ENCODE measurements at regions not wholly inside any gene's neighbourhood (a gene's known extent, or its start where the extent isn't known, plus 50 kb on each side); places are given as distances from the start of the nearest gene placed in this dataset.

- Mint-ChIP-seq H3K4me3 (no peak overlapping the region), H3K36me3 (no peaks in the 10 kb centered on the region)
- no peak for DNase-seq
These were observed 64.4 kb upstream of the BARHL2 start for GRCh38 chr1:90781534-90781933.

GRCh38 chr1:90780981-90781380 lies 63.9 kb upstream of the BARHL2 start:
- no peaks in the 10 kb centered on the region for H3K4me1 Mint-ChIP-seq
- H3K36me3 Mint-ChIP-seq: no peaks in the 10 kb centered on the region
- CTCF ChIA-PET: interaction anchor here (0.6 kb wide), 1 partner anchor 901 kb away, joined by 4 read pairs; no protein-coding TSS in a partner anchor
- H3K27me3 Mint-ChIP-seq: peaks cover 8% of the 10 kb centered on the region
- no peaks in the 10 kb centered on the region for H3K9me3 Mint-ChIP-seq
- no peak overlapping the region for H3K4me3 Mint-ChIP-seq
- DNase-seq: no peak
- no peak overlapping the region for H3K27ac Mint-ChIP-seq

More at GRCh38 chr1:90781534-90781933, 64.4 kb upstream of the BARHL2 start:
- Mint-ChIP-seq H3K27me3 (peaks cover 8% of the 10 kb centered on the region), H3K27ac (no peak overlapping the region), H3K4me1 (no peaks in the 10 kb centered on the region), H3K9me3 (no peaks in the 10 kb centered on the region)
- CTCF ChIA-PET: no interaction called here

GRCh38 chr1:90779573-90779972 lies 62.5 kb upstream of the BARHL2 start:
- no peak for DNase-seq
- Mint-ChIP-seq H3K9me3 (no peaks in the 10 kb centered on the region), H3K4me3 (no peak overlapping the region), H3K4me1 (no peaks in the 10 kb centered on the region), H3K27me3 (peaks cover 8% of the 10 kb centered on the region), H3K36me3 (no peaks in the 10 kb centered on the region), H3K27ac (no peak overlapping the region)
- CTCF ChIA-PET: no interaction called here

- no peak overlapping the region for H3K27ac Mint-ChIP-seq
- H3K4me1 Mint-ChIP-seq: no peaks in the 10 kb centered on the region
- CTCF ChIA-PET: interaction anchor here (0.6 kb wide), 1 partner anchor 75 kb away, joined by 3 read pairs; no protein-coding TSS in a partner anchor
- no peak overlapping the region for H3K4me3 Mint-ChIP-seq
- H3K36me3 Mint-ChIP-seq: no peaks in the 10 kb centered on the region
- H3K27me3 Mint-ChIP-seq: peaks cover 8% of the 10 kb centered on the region
- no peaks in the 10 kb centered on the region for H3K9me3 Mint-ChIP-seq
- DNase-seq: no peak
These were observed 61.4 kb upstream of the BARHL2 start for GRCh38 chr1:90778486-90778885.

- Mint-ChIP-seq H3K9me3 (no peaks in the 10 kb centered on the region), H3K27ac (no peak overlapping the region), H3K4me3 (no peak overlapping the region), H3K27me3 (no peaks in the 10 kb centered on the region), H3K36me3 (no peaks in the 10 kb centered on the region), H3K4me1 (no peaks in the 10 kb centered on the region)
- CTCF ChIA-PET: no interaction called here
- DNase-seq: no peak
These were observed 56.7 kb upstream of the BARHL2 start for GRCh38 chr1:90773812-90774211.

GRCh38 chr1:90768826-90769225 lies 51.7 kb upstream of the BARHL2 start:
- no peaks in the 10 kb centered on the region for H3K36me3 Mint-ChIP-seq
- no peaks in the 10 kb centered on the region for H3K4me1 Mint-ChIP-seq
- no peak for DNase-seq
- H3K27me3 Mint-ChIP-seq: no peaks in the 10 kb centered on the region
- no peak overlapping the region for H3K27ac Mint-ChIP-seq
- H3K9me3 Mint-ChIP-seq: no peaks in the 10 kb centered on the region
- CTCF ChIA-PET: no interaction called here
- H3K4me3 Mint-ChIP-seq: no peak overlapping the region

- Mint-ChIP-seq H3K36me3 (no peaks in the 10 kb centered on the region), H3K9me3 (no peaks in the 10 kb centered on the region), H3K4me3 (no peak overlapping the region), H3K27ac (no peak overlapping the region), H3K27me3 (no peaks in the 10 kb centered on the region), H3K4me1 (no peaks in the 10 kb centered on the region)
- no peak for DNase-seq
- CTCF ChIA-PET: no interaction called here
These were observed 51.0 kb upstream of the BARHL2 start for GRCh38 chr1:90768098-90768497.

Measured in activated naive CD4-positive, alpha-beta T cell treated with anti-CD3 and anti-CD28 coated beads, Interleukin-2, amount 10 ng/mL, durations not matched to agents 7 days and 5 days (primary cell).